Fibroblast of lung (primary cell): ENCODE measurements at regions not wholly inside any gene's neighbourhood (a gene's known extent, or its start where the extent isn't known, plus 50 kb on each side); places are given as distances from the start of the nearest gene placed in this dataset.

ENCODE experiments used
- DNase-seq, 2 donors: peaks; one replicate each; pipeline versions ENCODE4 v3.0.0 to v3.0.0-alpha.2; 2010; ENCODE audit warnings: low read depth in 2 of 2
- H2AFZ ChIP-seq: 2 replicates; pipeline ENCODE4 v1.5.1; 2012; ENCODE audit warnings: low read length, control low read depth, inconsistent platforms
- H3K27ac ChIP-seq: 2 replicates; pipeline ENCODE4 v1.5.1; 2011; ENCODE audit warnings: low read length, control low read depth; ENCODE audit not compliant: insufficient read depth
- H3K27me3 ChIP-seq: 2 replicates; pipeline ENCODE4 v1.5.1; 2011; ENCODE audit warnings: mild to moderate bottlenecking, low read length; ENCODE audit not compliant: control insufficient read depth, insufficient read depth
- H3K36me3 ChIP-seq: 2 replicates; pipeline ENCODE4 v1.5.1; 2011; ENCODE audit warnings: low read length; ENCODE audit not compliant: control insufficient read depth, insufficient read depth
- H3K4me1 ChIP-seq: 2 replicates; pipeline ENCODE4 v1.5.1; 2011; ENCODE audit warnings: low read length; ENCODE audit not compliant: control insufficient read depth, insufficient read depth; ENCODE audit errors: extremely low read depth
- H3K4me2 ChIP-seq: 2 replicates; pipeline ENCODE4 v1.5.1; 2011; ENCODE audit warnings: low read length, control low read depth; ENCODE audit not compliant: insufficient read depth; ENCODE audit errors: extremely low read depth
- H3K4me3 ChIP-seq, 4 experiments: fragments of 200-600 bp in 1 of 4; sonication (generic) in 1 of 4; replicated peaks in 1 of 4; 2 replicates each; pipeline ENCODE4 v1.5.1; 2011 to 2016; ENCODE audit warnings: low read length in 4 of 4, low read depth in 3 of 4, mild to moderate bottlenecking in 3 of 4, control low read depth in 2 of 4, inconsistent platforms in 1 of 4, mixed read lengths in 1 of 4; ENCODE audit not compliant: insufficient read depth in 1 of 4; ENCODE audit errors: control extremely low read depth in 1 of 4
- H3K79me2 ChIP-seq: 2 replicates; pipeline ENCODE4 v1.5.1; 2012; ENCODE audit warnings: mild to moderate bottlenecking, low read length, inconsistent platforms; ENCODE audit not compliant: control insufficient read depth, insufficient read depth
- H3K9ac ChIP-seq: 2 replicates; pipeline ENCODE4 v1.5.1; 2011; ENCODE audit warnings: mild to moderate bottlenecking, low read length, control low read depth; ENCODE audit not compliant: insufficient read depth
- H3K9me3 ChIP-seq: 2 replicates; pipeline ENCODE4 v1.5.1; 2012; ENCODE audit warnings: low read depth, low read length; ENCODE audit not compliant: control insufficient read depth, insufficient read depth
- H4K20me1 ChIP-seq: 2 replicates; pipeline ENCODE4 v1.5.1; 2011; ENCODE audit warnings: low read length; ENCODE audit not compliant: control insufficient read depth, insufficient read depth; ENCODE audit errors: extremely low read depth
- EZH2 ChIP-seq: IDR thresholded peaks from 2 replicates; pipeline ENCODE4 v1.5.1; 2012; ENCODE audit warnings: low read length, control low read depth, mild to moderate bottlenecking; ENCODE audit errors: missing control alignments
- TF ChIP-seq, protein P1 (sequence below), 2 donors: IDR thresholded peaks in 1 of 2; conservative IDR thresholded peaks in 1 of 2; 1 replicate in 1 of 2; 2 replicates in 1 of 2; pipeline ENCODE4 v1.5.1; 2011 to 2012; ENCODE audit warnings: low read length in 2 of 2, control low read depth in 1 of 2, inconsistent platforms in 1 of 2, low read depth in 1 of 2, mild to moderate bottlenecking in 1 of 2

DNA sequence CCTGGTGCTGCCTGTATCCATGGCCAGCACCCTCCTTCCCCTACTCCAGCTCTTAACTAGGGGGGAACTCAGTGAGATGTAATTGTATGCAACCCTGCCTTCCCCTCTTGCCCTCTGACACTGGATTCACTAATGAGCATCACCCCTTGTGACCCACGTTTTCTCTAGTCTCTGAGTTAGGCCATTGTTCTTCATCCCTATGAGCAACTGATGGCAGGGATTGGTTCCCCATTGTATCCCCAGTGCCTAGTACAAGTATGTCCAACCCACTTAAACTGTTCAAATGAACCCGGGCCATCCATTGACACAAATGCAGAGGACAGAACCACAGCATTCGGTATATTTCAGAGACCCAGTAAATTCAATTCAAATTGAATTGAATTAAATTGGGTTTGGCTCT, 77.6 kb upstream of the ASTN2 start:
- TF ChIP-seq, protein P1, sequence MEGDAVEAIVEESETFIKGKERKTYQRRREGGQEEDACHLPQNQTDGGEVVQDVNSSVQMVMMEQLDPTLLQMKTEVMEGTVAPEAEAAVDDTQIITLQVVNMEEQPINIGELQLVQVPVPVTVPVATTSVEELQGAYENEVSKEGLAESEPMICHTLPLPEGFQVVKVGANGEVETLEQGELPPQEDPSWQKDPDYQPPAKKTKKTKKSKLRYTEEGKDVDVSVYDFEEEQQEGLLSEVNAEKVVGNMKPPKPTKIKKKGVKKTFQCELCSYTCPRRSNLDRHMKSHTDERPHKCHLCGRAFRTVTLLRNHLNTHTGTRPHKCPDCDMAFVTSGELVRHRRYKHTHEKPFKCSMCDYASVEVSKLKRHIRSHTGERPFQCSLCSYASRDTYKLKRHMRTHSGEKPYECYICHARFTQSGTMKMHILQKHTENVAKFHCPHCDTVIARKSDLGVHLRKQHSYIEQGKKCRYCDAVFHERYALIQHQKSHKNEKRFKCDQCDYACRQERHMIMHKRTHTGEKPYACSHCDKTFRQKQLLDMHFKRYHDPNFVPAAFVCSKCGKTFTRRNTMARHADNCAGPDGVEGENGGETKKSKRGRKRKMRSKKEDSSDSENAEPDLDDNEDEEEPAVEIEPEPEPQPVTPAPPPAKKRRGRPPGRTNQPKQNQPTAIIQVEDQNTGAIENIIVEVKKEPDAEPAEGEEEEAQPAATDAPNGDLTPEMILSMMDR (conservative IDR thresholded peaks at IDR 0.05 in 1 of 2, IDR thresholded peaks at IDR 0.05 in 1 of 2; ENCODE audit: low read depth in 1 of 2, low read length in 2 of 2), result no peak
- TF ChIP-seq EZH2, result no peak
- no peak overlapping the region for H3K4me2 ChIP-seq
- H2AFZ ChIP-seq, result no peak overlapping the region
- no peak overlapping the region for H3K9ac ChIP-seq
- no peaks in the 10 kb centered on the region for H4K20me1 ChIP-seq
- H3K4me3 ChIP-seq, result no peak overlapping the region
- H3K27me3 ChIP-seq, result no peaks in the 10 kb centered on the region
- no peaks in the 10 kb centered on the region for H3K4me1 ChIP-seq
- no peak overlapping the region for H3K27ac ChIP-seq
- H3K36me3 ChIP-seq, result no peaks in the 10 kb centered on the region
- DNase-seq, result no peak
- no peaks in the 10 kb centered on the region for H3K9me3 ChIP-seq
- H3K79me2 ChIP-seq, result no peaks in the 10 kb centered on the region

GRCh38 chr9:117491491-117491890, 76.6 kb upstream of the ASTN2 start:
- no peak for DNase-seq
- no peak for TF ChIP-seq EZH2
- TF ChIP-seq, protein P1 (conservative IDR thresholded peaks at IDR 0.05 in 1 of 2, IDR thresholded peaks at IDR 0.05 in 1 of 2; ENCODE audit: low read depth in 1 of 2, low read length in 2 of 2), result no peak
- Histone ChIP-seq H3K79me2 (no peaks in the 10 kb centered on the region), H3K4me1 (no peaks in the 10 kb centered on the region), H3K4me3 (no peak overlapping the region), H4K20me1 (no peaks in the 10 kb centered on the region), H3K27ac (no peak overlapping the region), H3K27me3 (no peaks in the 10 kb centered on the region), H3K9me3 (no peaks in the 10 kb centered on the region), H3K36me3 (no peaks in the 10 kb centered on the region), H2AFZ (no peak overlapping the region), H3K9ac (no peak overlapping the region), H3K4me2 (no peak overlapping the region)

DNA sequence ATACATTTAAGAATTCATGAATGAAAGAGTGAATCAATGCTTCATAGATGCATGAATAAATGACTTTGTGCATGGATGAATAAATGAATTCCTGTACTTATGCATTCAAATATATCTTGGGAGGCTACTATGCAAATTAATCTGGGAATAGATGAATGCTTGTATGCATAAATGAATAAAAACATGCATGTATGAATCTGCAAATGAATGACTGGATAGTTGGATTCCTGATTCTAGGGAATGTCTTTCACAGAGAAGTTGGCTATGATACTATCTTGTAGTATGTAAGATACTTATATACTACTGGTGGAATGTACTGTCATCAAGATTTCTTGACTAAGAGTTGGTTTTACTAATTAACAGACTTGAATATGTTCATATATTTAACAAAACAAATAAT, 75.3 kb upstream of the ASTN2 start:
- Histone ChIP-seq H3K4me3 (no peak overlapping the region), H3K36me3 (no peaks in the 10 kb centered on the region), H3K4me1 (no peaks in the 10 kb centered on the region), H3K79me2 (no peaks in the 10 kb centered on the region), H3K27me3 (no peaks in the 10 kb centered on the region), H2AFZ (no peak overlapping the region), H3K9me3 (no peaks in the 10 kb centered on the region), H3K4me2 (no peak overlapping the region), H4K20me1 (no peaks in the 10 kb centered on the region), H3K27ac (no peak overlapping the region), H3K9ac (no peak overlapping the region)
- no peak for DNase-seq
- TF ChIP-seq EZH2, result no peak
- TF ChIP-seq, protein P1 (conservative IDR thresholded peaks at IDR 0.05 in 1 of 2, IDR thresholded peaks at IDR 0.05 in 1 of 2; ENCODE audit: low read depth in 1 of 2, low read length in 2 of 2), result no peak
